Ishikawa (cell line): ENCODE measurements at regions not wholly inside any gene's neighbourhood (a gene's known extent, or its start where the extent isn't known, plus 50 kb on each side); places are given as distances from the start of the nearest gene placed in this dataset.

Experiments used
- FOXM1 ChIP-seq: IDR thresholded peaks from 2 replicates; pipeline ENCODE4 v1.6.1; 2012; ENCODE audit warnings: low read depth, borderline replicate concordance
- RAD21 ChIP-seq: IDR thresholded peaks from 2 replicates; pipeline ENCODE4 v1.6.1; 2012; ENCODE audit warnings: low read depth
- TAF1 ChIP-seq: IDR thresholded peaks from 2 replicates; pipeline ENCODE4 v1.6.1; 2012; ENCODE audit warnings: low read depth, mild to moderate bottlenecking
- YY1 ChIP-seq: IDR thresholded peaks from 2 replicates; pipeline ENCODE4 v1.6.1; 2012; ENCODE audit warnings: low read depth
- TF ChIP-seq, protein P1 (sequence below): IDR thresholded peaks from 2 replicates; pipeline ENCODE4 v1.6.1; 2012; ENCODE audit warnings: low read depth, mild to moderate bottlenecking
- TF ChIP-seq, protein P2 (sequence below): IDR thresholded peaks from 2 replicates; pipeline ENCODE4 v1.6.1; 2012

DNA sequence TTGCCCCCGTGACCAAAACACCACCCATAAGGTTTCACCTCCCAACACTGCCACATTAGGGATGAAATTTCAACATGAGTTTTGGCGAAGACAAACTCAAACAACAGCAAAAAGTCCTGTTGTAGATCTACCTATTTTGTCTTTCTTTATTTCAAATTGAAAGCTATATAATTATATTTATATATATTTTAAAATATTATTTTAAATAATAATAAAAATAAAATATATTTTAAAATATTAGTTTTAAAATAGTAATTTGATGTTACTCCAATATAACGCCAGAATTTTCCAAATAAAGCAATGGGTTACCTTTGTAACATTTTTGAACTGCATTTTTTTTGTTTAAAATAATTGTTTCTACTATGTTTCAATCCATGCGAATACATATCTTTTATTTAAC lies 263.5 kb upstream of the USP25 start:
- TF ChIP-seq, protein P1, sequence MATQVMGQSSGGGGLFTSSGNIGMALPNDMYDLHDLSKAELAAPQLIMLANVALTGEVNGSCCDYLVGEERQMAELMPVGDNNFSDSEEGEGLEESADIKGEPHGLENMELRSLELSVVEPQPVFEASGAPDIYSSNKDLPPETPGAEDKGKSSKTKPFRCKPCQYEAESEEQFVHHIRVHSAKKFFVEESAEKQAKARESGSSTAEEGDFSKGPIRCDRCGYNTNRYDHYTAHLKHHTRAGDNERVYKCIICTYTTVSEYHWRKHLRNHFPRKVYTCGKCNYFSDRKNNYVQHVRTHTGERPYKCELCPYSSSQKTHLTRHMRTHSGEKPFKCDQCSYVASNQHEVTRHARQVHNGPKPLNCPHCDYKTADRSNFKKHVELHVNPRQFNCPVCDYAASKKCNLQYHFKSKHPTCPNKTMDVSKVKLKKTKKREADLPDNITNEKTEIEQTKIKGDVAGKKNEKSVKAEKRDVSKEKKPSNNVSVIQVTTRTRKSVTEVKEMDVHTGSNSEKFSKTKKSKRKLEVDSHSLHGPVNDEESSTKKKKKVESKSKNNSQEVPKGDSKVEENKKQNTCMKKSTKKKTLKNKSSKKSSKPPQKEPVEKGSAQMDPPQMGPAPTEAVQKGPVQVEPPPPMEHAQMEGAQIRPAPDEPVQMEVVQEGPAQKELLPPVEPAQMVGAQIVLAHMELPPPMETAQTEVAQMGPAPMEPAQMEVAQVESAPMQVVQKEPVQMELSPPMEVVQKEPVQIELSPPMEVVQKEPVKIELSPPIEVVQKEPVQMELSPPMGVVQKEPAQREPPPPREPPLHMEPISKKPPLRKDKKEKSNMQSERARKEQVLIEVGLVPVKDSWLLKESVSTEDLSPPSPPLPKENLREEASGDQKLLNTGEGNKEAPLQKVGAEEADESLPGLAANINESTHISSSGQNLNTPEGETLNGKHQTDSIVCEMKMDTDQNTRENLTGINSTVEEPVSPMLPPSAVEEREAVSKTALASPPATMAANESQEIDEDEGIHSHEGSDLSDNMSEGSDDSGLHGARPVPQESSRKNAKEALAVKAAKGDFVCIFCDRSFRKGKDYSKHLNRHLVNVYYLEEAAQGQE = no peak
- no peak for TF ChIP-seq TAF1
- TF ChIP-seq, protein P2, sequence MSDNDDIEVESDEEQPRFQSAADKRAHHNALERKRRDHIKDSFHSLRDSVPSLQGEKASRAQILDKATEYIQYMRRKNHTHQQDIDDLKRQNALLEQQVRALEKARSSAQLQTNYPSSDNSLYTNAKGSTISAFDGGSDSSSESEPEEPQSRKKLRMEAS = no peak
- no peak for TF ChIP-seq YY1
- no peak for TF ChIP-seq FOXM1
- no peak for TF ChIP-seq RAD21
